ENCODE measurements at regions not wholly inside any gene's neighbourhood (a gene's known extent, or its start where the extent isn't known, plus 50 kb on each side); places are given as distances from the start of the nearest gene placed in this dataset.

DNA sequence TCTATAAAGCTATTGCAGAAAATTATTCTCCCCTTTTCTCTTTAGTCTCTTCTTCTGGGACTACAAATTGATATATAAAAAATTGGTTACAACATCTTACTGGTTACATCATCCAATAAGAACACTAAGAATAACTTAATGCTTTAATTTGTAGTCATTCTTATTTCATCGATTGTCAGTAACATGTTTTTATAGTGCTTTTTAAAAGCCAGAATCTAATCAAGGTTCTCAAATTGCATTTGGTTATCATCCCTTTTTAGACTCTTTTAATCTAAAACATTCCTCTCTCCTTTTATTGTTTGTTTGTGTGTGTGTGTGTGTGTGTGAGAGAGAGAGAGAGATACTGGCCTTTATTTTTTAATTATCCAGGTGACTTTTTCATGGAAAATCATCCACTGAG, 377.1 kb upstream of the MEIS1 start:
- no peak for DNase-seq
- Histone ChIP-seq H3K9me3 (replicated peaks; ENCODE audit: control insufficient read depth, low read depth, low read length) (no peaks in the 10 kb centered on the region), H3K27ac (ENCODE audit: low read length) (no peak overlapping the region), H3K27me3 (ENCODE audit: control insufficient read depth, insufficient read depth, low read length) (no peaks in the 10 kb centered on the region), H3K36me3 (ENCODE audit: control insufficient read depth, insufficient read depth, low read length) (no peaks in the 10 kb centered on the region), H3K4me3 (ENCODE audit: low read length) (no peak overlapping the region), H3K4me1 (ENCODE audit: control insufficient read depth, insufficient read depth, low read length) (no peaks in the 10 kb centered on the region)
- WGBS (ENCODE audit: insufficient coverage), result no CpG with 5 or more reads among the region's 1 CpG

DNA sequence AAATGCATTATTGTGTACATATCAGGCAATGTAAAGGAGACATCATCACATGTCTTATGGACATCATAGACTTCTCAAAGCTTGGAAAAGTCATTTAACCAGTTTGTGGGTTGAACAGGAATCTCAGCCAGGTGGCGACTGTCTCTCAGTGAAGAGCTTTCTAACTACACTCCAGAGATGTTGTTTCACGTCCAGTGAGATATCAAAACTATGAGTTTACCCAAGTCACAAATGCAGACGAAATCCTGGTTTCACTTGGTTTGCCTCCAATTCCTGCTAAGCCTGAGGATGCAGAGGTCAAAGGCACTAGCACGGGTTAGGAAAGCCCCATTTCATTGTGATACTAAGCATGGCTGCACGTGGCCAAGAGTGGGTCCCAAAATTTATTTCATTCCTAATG, 384.5 kb upstream of the MEIS1 start:
- Histone ChIP-seq H3K4me1 (ENCODE audit: control insufficient read depth, insufficient read depth, low read length) (no peaks in the 10 kb centered on the region), H3K36me3 (ENCODE audit: control insufficient read depth, insufficient read depth, low read length) (no peaks in the 10 kb centered on the region), H3K4me3 (ENCODE audit: low read length) (no peak overlapping the region), H3K27ac (ENCODE audit: low read length) (no peak overlapping the region), H3K27me3 (ENCODE audit: control insufficient read depth, insufficient read depth, low read length) (no peaks in the 10 kb centered on the region), H3K9me3 (replicated peaks; ENCODE audit: control insufficient read depth, low read depth, low read length) (no peaks in the 10 kb centered on the region)
- 52% methylated on average over 4 of the region's 5 CpGs for WGBS (ENCODE audit: insufficient coverage)
- DNase-seq, result no peak

DNA sequence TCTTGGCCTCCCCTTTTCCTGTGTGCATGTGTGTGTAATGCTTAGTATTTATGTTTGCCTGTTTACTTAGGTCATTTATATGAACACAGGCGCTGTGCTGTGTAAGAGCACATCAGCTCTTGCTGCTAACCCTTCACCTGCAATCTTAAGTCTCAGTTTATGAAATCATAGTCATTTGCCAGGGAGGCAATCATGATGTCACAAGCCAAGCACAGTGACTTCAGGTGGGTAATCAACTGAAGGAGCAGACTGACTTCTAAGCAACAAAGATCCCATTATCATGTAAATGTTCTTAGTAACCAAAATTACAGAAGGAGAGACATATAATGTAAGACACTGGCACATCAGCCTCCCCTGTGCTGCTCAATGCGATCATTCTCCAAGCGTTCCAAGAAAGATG, 386.3 kb upstream of the MEIS1 start:
- Histone ChIP-seq H3K36me3 (ENCODE audit: control insufficient read depth, insufficient read depth, low read length) (no peaks in the 10 kb centered on the region), H3K4me3 (ENCODE audit: low read length) (no peak overlapping the region), H3K9me3 (replicated peaks; ENCODE audit: control insufficient read depth, low read depth, low read length) (no peaks in the 10 kb centered on the region), H3K4me1 (ENCODE audit: control insufficient read depth, insufficient read depth, low read length) (no peaks in the 10 kb centered on the region), H3K27me3 (ENCODE audit: control insufficient read depth, insufficient read depth, low read length) (no peaks in the 10 kb centered on the region), H3K27ac (ENCODE audit: low read length) (no peak overlapping the region)
- DNase-seq, result peak; percentile 41
- no CpG with 5 or more reads among the region's 3 CpGs for WGBS (ENCODE audit: insufficient coverage)

DNA sequence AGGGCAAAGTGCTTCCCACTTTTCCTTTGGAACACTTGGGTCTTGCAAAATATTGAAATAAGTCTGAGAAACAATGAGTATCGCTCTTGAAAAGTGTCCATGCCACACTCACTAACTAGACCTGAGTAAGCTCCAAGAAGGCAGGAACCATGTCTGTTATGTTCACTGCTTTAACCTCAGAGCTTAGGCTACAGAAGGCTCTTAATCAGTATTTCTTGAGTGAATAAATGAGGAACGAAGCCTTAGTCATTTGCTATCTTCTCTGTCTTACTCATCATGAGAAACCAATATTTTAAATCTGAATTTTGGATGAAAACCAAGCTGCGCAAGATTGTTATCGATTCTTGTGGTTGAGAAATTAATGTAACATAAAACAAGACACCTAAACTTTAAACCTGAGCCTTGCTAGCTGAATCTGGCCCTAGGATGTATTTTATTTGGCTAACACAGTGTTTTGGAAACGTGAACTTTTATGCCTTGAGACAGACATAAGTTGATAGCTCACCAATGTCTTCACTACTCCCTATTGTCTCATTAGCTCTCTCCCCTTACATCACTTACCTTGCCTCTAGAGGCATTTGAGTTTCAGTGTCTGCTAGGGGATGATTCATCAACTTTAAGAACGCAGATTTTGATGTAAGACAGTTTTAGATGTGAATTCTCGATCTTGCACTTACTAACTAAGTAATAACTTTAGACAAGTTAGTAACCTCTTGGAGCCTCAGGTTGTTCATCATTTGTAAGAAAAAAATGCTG, 392.8 kb upstream of the MEIS1 start:
- H3K9me3 ChIP-seq (replicated peaks; ENCODE audit: control insufficient read depth, low read depth, low read length), result no peaks in the 10 kb centered on the region
- no CpG with 5 or more reads among the region's 7 CpGs for WGBS (ENCODE audit: insufficient coverage)

DNA sequence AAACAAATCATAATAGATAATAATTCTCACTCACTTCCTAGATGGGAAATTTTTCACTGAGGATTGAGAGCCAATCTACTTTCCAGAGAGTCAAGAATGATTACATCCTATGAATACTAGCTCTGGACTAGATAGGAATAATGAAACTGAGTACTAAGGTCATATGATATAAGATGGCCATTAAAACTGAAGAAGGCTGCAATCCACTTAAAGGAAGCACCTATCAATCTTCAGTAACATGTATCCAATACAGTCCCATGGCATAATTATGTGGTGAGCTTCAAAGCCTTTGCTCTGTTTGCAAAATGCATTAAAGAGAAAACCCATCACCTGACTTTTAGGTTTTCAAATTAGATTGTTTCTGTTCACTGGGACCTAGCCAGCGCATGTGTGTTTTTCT, 398.0 kb upstream of the MEIS1 start:
- Histone ChIP-seq H3K27me3 (ENCODE audit: control insufficient read depth, insufficient read depth, low read length) (no peaks in the 10 kb centered on the region), H3K27ac (ENCODE audit: low read length) (no peak overlapping the region), H3K9me3 (replicated peaks; ENCODE audit: control insufficient read depth, low read depth, low read length) (no peaks in the 10 kb centered on the region), H3K4me1 (ENCODE audit: control insufficient read depth, insufficient read depth, low read length) (peaks cover 2% of the 10 kb centered on the region), H3K4me3 (ENCODE audit: low read length) (no peak overlapping the region), H3K36me3 (ENCODE audit: control insufficient read depth, insufficient read depth, low read length) (no peaks in the 10 kb centered on the region)
- WGBS (ENCODE audit: insufficient coverage), result 100% methylated on average over 1 of the region's 1 CpG
- DNase-seq, result no peak

More for the DNA sequence above, 392.8 kb upstream of the MEIS1 start:
- no peak overlapping the region for H3K4me3 ChIP-seq (ENCODE audit: low read length)
- no peak for DNase-seq
- no peaks in the 10 kb centered on the region for H3K27me3 ChIP-seq (ENCODE audit: control insufficient read depth, insufficient read depth, low read length)
- H3K36me3 ChIP-seq (ENCODE audit: control insufficient read depth, insufficient read depth, low read length), result no peaks in the 10 kb centered on the region
- no peak overlapping the region for H3K27ac ChIP-seq (ENCODE audit: low read length)
- no peaks in the 10 kb centered on the region for H3K4me1 ChIP-seq (ENCODE audit: control insufficient read depth, insufficient read depth, low read length)

DNA sequence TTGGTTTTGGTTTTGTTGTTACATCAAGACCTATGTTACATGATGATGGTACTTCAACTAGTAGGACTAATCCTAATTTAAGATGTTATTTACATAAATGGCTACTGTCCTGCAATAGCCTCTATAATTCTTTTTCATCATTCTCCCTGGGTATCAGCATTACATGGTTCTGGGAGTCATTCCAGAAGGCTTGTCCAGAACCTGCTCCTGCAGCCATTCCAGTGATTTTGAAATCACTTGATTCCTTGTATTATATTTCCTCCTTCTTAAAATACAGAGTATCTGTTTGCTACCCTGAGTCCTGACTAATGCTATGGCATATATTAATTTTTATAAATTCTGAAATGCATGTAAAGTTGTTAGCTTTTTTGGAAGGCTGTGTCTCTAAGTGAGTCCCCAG, 400.5 kb upstream of the MEIS1 start:
- no peaks in the 10 kb centered on the region for H3K27me3 ChIP-seq (ENCODE audit: control insufficient read depth, insufficient read depth, low read length)
- no peak overlapping the region for H3K27ac ChIP-seq (ENCODE audit: low read length)
- no peaks in the 10 kb centered on the region for H3K36me3 ChIP-seq (ENCODE audit: control insufficient read depth, insufficient read depth, low read length)
- no peaks in the 10 kb centered on the region for H3K9me3 ChIP-seq (replicated peaks; ENCODE audit: control insufficient read depth, low read depth, low read length)
- peak; percentile 38 for DNase-seq
- no peak overlapping the region for H3K4me3 ChIP-seq (ENCODE audit: low read length)
- H3K4me1 ChIP-seq (ENCODE audit: control insufficient read depth, insufficient read depth, low read length), result peaks cover 4% of the 10 kb centered on the region

DNA sequence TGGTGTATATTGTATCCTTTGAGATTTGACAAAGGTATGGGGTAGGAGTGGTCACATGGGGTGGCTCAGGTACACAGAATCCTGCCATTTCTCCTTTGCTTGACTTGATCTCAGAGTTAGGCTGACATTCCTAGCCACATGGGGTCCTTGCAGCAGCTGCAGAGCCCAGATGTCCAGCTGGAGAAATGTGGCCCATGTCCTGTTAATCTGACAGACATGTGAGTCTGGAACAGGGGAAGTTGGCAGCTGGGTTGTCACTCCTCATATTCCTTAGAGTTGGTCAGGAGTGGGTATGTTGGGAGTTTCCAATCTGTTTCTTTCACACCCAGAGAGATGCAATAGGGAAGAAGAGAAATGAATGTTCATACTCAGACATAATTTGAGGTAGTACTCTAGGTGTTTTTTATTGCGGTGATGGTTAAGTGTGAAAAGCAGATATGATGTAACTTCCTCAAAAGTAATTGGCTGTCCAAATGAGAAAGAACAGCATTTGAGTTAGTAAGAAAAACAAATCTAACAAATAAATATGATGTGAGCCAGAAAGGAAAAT, 402.6 kb upstream of the MEIS1 start:
- Histone ChIP-seq H3K4me3 (ENCODE audit: low read length) (no peak overlapping the region), H3K9me3 (replicated peaks; ENCODE audit: control insufficient read depth, low read depth, low read length) (no peaks in the 10 kb centered on the region), H3K27me3 (ENCODE audit: control insufficient read depth, insufficient read depth, low read length) (no peaks in the 10 kb centered on the region), H3K36me3 (ENCODE audit: control insufficient read depth, insufficient read depth, low read length) (no peaks in the 10 kb centered on the region), H3K4me1 (ENCODE audit: control insufficient read depth, insufficient read depth, low read length) (peaks cover 4% of the 10 kb centered on the region), H3K27ac (ENCODE audit: low read length) (no peak overlapping the region)
- peak; percentile 79 for DNase-seq
- no CpG with 5 or more reads among the region's 1 CpG for WGBS (ENCODE audit: insufficient coverage)

DNA sequence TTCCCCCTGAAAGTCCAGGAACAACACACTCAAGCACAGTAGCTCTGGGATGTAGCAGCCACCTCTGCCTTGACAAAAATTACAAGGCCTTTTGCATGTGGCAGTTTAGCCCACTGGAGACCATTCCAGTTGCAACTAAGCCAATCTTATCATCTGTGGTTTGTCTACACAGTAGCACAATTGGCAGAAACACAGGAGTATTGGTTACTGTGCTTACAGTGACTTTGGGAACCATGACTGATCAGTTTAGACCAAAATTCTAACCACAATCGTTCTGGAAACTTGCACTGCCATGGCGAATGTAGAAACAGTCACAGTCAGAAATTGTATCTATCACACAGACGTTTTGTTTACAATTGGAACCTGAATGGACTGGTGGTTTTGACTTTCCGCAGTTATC, 403.7 kb upstream of the MEIS1 start:
- 63% methylated on average over 2 of the region's 4 CpGs for WGBS (ENCODE audit: insufficient coverage)
- no peaks in the 10 kb centered on the region for H3K9me3 ChIP-seq (replicated peaks; ENCODE audit: control insufficient read depth, low read depth, low read length)
- H3K4me3 ChIP-seq (ENCODE audit: low read length), result no peak overlapping the region
- peaks cover 4% of the 10 kb centered on the region for H3K4me1 ChIP-seq (ENCODE audit: control insufficient read depth, insufficient read depth, low read length)
- H3K27me3 ChIP-seq (ENCODE audit: control insufficient read depth, insufficient read depth, low read length), result no peaks in the 10 kb centered on the region
- DNase-seq, result peak; percentile 69
- H3K36me3 ChIP-seq (ENCODE audit: control insufficient read depth, insufficient read depth, low read length), result no peaks in the 10 kb centered on the region
- H3K27ac ChIP-seq (ENCODE audit: low read length), result no peak overlapping the region

DNA sequence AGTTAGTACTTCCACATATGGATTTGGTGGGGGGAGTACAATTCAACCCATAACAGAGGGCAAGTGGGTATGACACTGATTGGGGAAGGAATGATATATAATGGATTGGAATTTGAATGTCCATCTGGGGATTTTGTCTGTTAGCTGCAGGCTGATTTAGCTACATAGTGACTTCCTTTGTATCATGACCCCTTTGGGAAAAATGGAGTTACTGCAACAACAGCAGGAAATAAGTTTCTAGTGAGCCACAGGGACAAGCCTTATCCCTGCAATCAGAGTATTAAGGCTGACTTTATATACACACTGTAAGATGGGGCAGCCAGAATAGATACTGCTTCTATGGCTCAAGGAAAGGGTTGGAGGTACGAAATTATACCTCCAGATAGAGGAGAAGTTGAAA, 404.4 kb upstream of the MEIS1 start:
- WGBS (ENCODE audit: insufficient coverage), result no CpG with 5 or more reads among the region's 1 CpG
- no peaks in the 10 kb centered on the region for H3K36me3 ChIP-seq (ENCODE audit: control insufficient read depth, insufficient read depth, low read length)
- no peak overlapping the region for H3K27ac ChIP-seq (ENCODE audit: low read length)
- peaks cover 4% of the 10 kb centered on the region for H3K4me1 ChIP-seq (ENCODE audit: control insufficient read depth, insufficient read depth, low read length)
- DNase-seq, result no peak
- no peaks in the 10 kb centered on the region for H3K9me3 ChIP-seq (replicated peaks; ENCODE audit: control insufficient read depth, low read depth, low read length)
- H3K4me3 ChIP-seq (ENCODE audit: low read length), result no peak overlapping the region
- no peaks in the 10 kb centered on the region for H3K27me3 ChIP-seq (ENCODE audit: control insufficient read depth, insufficient read depth, low read length)

DNA sequence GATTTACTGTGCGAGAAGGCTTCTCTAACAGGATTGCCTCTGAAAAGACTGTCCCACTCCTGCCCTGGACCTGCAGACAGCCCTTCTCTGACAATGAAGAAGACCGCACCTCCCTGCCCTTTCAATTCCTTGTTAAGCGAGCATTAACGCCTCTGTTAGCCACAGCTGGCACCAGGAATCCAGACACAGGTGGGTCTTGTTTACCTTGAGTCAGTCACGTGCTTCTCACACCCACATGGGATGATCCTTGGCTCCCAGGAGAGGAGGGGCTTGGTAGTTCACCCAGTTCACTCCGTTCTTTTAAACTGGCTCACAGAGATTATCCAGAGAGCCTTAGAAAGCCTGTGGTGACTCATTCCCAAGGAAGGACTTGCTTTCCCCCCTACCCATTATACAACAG, 410.5 kb upstream of the MEIS1 start:
- Histone ChIP-seq H3K27ac (ENCODE audit: low read length) (no peak overlapping the region), H3K4me3 (ENCODE audit: low read length) (no peak overlapping the region), H3K9me3 (replicated peaks; ENCODE audit: control insufficient read depth, low read depth, low read length) (peaks cover 4% of the 10 kb centered on the region), H3K27me3 (ENCODE audit: control insufficient read depth, insufficient read depth, low read length) (no peaks in the 10 kb centered on the region), H3K4me1 (ENCODE audit: control insufficient read depth, insufficient read depth, low read length) (no peaks in the 10 kb centered on the region), H3K36me3 (ENCODE audit: control insufficient read depth, insufficient read depth, low read length) (no peaks in the 10 kb centered on the region)
- WGBS (ENCODE audit: insufficient coverage), result 58% methylated on average over 5 of the region's 6 CpGs
- DNase-seq, result no peak

DNA sequence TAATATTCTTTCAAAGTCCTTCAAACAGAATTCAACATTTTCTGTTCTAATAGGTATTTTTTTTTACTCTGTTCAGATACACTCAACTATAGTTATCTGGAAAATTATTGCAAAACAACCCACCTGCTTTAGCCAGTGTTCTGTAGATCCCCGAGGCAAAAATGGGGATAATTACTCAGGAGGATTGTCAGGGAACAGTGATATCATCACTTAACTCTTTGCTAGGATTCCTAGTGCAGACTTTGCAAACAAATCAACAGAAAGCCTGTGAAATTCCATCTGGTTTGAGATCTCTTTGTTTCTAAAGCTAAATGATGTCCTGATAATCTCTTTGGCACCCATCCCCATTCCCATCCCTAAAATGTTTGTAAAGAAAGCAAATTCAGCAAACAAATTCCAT, 413.6 kb upstream of the MEIS1 start:
- H3K4me1 ChIP-seq (ENCODE audit: control insufficient read depth, insufficient read depth, low read length), result no peaks in the 10 kb centered on the region
- H3K4me3 ChIP-seq (ENCODE audit: low read length), result no peak overlapping the region
- WGBS (ENCODE audit: insufficient coverage), result 33% methylated on average over 1 of the region's 1 CpG

More for the DNA sequence above, 413.6 kb upstream of the MEIS1 start:
- no peaks in the 10 kb centered on the region for H3K27me3 ChIP-seq (ENCODE audit: control insufficient read depth, insufficient read depth, low read length)
- peaks cover 4% of the 10 kb centered on the region for H3K9me3 ChIP-seq (replicated peaks; ENCODE audit: control insufficient read depth, low read depth, low read length)
- no peak overlapping the region for H3K27ac ChIP-seq (ENCODE audit: low read length)
- DNase-seq, result no peak
- H3K36me3 ChIP-seq (ENCODE audit: control insufficient read depth, insufficient read depth, low read length), result no peaks in the 10 kb centered on the region

Data from muscle of leg (tissue), 3 donors.